Stimulated activated CD8-positive, alpha-beta memory T cell treated with anti-CD3 and anti-CD28 coated beads, Interleukin-15, amount 100 ng/mL, for 24 hours (primary cell): ENCODE measurements at regions not wholly inside any gene's neighbourhood (a gene's known extent, or its start where the extent isn't known, plus 50 kb on each side); places are given as distances from the start of the nearest gene placed in this dataset.
"Not testable (repeated sequence)": the region's sequence is repeated elsewhere in the genome, so short reads cannot be mapped to it uniquely, and the experiment has no call there.

ENCODE experiments used
- DNase-seq: peaks from one replicate; pipeline ENCODE4 v3.0.0-alpha.2; 2020; ENCODE audit warnings: low read depth

DNA sequence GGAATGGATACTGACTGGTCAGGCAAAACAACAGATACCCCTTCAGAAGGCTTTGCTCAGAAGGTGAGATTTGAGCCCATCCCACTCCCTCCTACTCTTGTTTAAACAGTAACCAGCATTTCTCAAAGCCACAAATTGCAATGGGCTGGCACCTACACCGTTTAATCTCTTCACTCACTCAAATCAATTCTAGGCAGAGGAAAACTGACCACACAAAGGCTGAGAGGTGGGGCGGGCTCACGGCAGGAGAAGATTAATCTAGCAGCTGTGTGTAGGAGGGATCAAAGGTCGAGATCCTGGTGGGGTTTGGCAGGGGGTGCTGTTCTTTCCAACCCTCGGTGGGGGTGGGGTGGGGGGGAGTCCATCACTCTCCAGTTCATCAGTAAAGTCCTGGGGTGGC lies 622.4 kb downstream of the BCOR start:
- no peak for DNase-seq

GRCh38 chrX:39476604-39477021 lies 621.1 kb downstream of the BCOR start:
- DNase-seq, result no peak

DNA sequence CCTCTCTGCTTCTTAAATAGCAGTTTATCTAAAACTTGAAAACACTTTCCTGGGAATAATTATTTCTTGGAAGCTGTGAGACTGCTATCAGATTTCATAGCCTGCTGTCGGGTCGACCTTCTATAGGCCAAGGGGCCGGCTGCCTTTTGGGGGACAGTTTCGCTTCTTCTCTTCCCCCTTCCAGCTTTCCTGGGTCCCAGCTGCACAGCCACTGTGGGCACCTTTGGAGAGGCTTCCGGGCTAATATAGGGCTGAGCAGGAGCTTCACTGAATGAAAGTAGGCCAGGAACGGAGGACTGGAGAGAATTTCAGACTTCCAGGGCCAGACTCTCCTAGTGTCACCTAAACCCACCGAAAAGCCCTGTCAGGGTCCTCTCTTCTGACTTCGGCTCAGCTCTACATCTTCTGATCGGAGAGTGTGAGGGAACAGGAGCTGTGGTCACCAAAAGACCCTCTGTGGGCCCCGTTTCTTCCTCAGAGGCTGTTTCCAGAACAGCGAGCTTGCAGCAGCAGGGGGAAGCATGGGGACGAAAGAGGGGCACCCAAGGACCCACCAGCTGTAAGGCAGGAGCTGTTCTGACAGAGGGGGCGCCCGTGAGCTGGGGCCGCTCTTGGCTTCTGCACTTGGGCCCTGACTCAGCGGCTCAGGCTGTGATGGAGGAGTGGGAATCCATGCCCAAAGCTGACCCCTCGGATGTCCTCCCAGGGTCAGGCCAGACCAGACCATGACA lies 620.6 kb downstream of the BCOR start:
- DNase-seq, result no peak

- DNase-seq, result no peak
These were observed 620.0 kb downstream of the BCOR start for GRCh38 chrX:39477762-39478120.

DNA sequence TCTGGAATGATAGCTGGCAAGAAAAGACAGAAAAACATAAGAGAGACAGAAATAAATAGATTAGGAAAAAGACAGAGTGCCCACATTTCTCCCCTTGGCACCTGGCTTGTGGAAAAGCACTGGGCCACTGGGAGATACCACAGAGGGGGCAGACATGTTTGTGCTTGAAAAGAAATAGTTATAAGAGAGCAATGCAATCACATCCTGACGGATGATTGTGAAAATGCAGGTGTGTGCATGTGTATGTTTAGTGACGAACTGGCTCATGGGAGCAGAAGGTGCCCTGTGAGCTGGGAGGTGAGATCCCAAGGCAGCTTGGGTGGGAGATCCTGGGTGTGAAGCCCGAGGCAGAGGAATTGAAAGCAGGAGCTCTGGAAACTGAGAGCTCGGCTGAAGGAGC lies 617.9 kb downstream of the BCOR start:
- DNase-seq, result no peak

- no peak for DNase-seq
These were observed 616.8 kb downstream of the BCOR start for GRCh38 chrX:39480963-39481362.

- DNase-seq, result no peak
These were observed 616.1 kb downstream of the BCOR start for GRCh38 chrX:39481621-39482020.

DNA sequence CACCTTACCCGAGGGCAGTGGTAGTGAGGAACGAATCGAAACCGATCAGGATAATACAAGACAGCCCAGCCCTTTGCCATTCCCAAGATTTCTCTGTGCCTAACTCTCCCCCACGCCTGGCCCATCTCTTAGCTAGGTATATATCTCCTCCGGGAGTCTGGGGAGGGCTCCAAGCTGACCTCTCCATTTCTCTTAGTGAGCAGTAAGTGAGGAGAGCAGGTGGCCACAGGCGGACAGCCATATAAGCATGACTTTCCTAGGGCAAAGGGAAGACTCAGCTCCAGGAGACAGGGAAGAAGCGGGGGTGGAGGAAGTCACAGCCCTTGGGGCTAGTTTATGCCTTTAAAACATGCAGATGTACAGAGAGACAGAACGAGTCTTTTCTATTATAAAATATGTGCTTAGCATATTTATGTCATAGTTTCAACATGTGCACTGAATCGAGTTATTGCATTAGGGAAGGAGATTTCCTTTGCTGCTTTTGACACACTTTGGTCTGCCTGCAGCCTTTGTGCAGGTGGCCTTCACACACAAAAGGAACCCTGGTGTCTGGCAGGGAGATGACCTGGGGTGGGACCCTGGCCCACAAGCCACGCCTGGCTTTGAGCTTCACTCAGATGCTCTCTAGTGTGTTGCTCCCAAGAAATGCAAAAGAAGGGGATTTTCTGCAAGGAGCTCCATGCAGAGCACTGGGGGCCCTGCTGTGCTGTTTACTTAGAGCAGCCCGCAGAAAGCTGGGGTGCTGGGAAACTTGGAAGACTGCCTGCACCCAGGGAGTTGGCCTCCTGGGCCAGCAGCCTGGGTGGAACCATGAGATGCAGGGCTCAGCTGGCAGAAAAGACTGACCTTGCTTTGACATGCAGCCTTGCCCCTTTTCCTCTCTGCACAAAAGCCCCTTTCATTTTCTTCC lies 613.3 kb downstream of the BCOR start:
- DNase-seq, result no peak

- no peak for DNase-seq
These were observed 610.4 kb downstream of the BCOR start for GRCh38 chrX:39487166-39487968.

DNA sequence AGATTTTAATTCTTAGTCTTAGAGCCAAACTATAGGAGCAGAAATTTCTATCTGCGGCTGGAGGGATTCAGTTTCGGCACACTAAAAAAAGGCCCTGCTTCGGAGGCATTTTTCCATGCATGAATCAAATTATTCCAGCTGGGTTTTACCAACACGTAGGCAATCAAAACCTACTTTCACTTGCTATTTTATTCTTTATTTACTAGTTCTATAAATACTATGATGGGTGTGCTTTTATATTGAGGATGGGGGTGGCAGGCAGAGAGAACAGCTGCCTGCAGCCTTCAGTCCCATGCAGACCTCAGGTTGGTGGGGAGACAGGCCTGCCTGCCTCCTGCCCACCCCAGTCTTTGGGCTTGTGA lies 609.8 kb downstream of the BCOR start:
- DNase-seq, result no peak

DNA sequence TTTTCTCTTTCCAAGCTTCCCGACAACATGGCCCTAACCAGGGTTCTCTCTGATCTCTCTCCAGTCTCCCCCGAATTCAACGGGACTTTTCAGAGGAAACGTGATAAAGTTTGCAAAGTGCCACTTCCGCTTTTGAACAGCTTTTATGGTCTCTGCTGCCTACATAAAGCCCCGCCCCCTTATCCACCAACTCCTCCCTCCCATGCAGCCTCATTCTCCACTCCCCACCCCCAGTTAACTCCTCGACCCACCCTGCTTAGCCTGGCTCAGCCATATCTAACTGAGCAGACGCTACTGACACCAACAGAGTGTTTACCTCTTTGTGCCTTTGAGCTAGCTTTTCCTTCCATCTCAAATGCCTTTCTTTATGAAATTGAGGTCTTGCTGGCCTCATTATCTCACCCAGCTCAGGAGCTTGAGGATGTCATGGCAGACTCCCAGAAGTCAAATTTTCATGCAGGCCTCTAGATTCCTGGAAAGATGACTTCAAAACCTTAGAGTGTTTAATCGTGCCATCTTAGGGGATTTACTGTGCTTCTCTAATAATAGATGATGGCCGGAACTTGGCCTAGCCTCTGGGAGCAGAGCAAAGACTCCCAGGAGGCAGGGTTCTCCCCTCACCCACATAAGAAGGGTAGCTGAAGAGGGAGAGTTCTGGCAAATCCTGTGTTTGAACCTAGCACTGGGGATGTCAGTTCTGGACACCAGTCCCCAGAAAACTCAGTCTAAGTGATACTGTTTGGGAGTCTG lies 606.0 kb downstream of the BCOR start:
- no peak for DNase-seq

DNA sequence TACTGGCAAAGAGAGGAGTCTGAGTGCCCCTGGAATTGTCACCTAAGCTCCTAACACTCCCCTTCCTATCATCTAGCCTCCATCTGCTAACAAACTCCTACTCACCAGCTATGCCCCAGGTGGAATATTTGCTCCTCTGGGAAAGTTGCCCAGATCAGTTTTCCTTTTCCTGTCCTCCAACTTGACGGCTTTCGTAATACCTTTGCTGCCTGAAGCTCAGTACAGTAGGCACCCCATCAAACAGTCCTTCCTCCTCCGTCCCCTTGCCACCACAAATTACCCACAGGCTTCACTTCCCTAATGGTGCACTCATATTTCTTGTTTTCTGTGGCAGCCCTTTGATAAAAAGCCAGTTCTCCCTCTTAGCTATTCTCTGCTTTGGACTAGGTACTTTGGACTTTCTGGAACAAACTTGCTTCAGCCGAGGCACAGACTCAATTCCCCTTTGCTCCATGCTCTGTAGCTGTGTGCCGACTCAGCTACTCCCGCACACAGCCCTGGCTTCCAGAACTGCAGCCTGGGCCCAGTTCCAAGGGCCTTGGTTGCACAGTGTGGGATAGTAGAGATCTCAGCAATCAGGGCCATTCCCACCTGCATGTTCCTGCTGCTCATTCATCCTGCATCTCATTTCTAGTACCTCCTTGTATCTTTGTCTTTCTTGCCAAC lies 605.1 kb downstream of the BCOR start:
- no peak for DNase-seq

DNA sequence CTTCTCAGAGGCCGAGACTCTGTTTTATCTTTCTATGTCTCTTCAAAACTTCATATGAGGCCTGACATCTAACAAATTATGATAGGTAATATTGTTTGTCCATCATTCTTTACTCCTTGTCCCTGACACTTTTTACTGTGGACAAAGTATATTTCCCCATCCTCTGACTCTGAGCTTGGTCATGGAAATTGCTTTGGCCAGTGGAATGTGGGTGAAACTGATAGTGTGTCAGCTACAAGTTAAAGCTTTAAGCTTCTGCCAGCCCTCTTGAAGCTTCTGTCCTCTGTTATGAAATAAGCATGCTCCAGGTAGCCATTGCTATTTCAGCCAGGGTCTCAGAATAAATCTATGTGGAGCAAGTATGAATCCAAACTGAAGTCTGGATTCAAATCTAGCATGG lies 604.6 kb downstream of the BCOR start:
- DNase-seq, result no peak

DNA sequence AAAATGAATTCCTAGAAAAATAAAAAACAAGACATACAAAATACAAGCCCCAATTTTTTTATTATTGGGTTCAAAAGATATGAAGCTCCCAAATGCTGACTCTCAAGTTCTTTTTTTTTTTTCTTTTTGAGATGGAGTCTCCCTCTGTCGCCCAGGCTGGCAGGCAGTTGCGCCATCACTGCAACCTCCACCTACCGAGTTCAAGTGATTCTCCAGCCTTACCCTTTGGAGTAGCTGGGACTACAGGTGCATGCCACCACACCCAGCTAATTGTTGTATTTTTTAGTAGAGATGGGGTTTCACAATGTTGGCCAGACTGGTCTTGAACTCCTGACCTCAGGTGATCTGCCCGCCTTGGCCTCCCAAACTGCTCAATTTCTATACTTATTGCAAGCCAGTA lies 600.6 kb downstream of the BCOR start:
- DNase-seq, result not testable (repeated sequence)

GRCh38 chrX:39497702-39498265 lies 600.0 kb downstream of the BCOR start:
- DNase-seq, result no peak

GRCh38 chrX:39499996-39500395 lies 597.8 kb downstream of the BCOR start:
- no peak for DNase-seq

DNA sequence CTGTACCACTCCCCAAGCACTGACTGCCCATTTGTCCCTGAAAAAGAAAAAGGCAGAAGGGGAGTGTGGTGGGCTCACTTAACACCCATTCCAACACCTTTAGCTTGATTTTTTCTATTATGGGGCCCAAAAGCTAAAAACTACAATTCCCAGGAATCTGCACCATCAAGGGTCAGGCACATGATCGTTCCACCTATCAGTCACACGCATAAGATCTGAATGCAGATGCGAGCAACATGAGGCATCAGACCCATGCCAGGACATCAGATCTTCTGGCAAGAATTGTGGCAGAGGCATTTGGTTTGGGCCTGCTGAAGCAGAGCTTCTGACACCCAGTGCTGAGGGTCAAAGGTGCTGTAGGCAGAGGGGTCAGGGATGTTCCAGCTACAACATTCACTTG lies 595.9 kb downstream of the BCOR start:
- DNase-seq, result no peak

GRCh38 chrX:39502486-39502885 lies 595.3 kb downstream of the BCOR start:
- no peak for DNase-seq

DNA sequence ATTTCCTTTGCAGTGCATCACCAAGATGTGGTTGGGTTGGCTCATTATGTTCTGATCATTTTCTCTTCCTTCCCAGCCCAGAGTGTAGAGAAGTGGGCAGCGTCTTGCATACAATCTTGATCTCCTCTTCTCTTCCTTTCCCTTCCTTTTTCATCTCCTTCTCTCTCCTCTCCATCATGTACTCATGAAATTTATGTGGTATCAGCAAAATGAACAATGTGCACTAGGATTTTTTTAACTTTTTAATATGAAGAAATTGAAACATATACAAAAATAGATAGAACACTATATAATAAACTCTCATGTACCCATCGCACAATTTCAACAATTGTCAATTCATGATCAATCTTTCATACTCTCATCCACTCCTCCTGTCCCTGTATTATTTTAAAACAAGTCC lies 593.5 kb downstream of the BCOR start:
- DNase-seq, result no peak

GRCh38 chrX:39504850-39505259 lies 592.9 kb downstream of the BCOR start:
- no peak for DNase-seq

- DNase-seq, result no peak
These were observed 591.6 kb downstream of the BCOR start for GRCh38 chrX:39506131-39506530.
